ENCODE measurements at regions not wholly inside any gene's neighbourhood (a gene's known extent, or its start where the extent isn't known, plus 50 kb on each side); places are given as distances from the start of the nearest gene placed in this dataset.

GRCh38 chr3:124463234-124463633 lies 267.0 kb upstream of the UMPS start:
- no peak for TF ChIP-seq CTCF (IDR thresholded peaks at IDR 0.05)
- no peak for TF ChIP-seq POLR2A (IDR thresholded peaks at IDR 0.05)
- TF ChIP-seq EP300 (IDR thresholded peaks at IDR 0.05): no peak
- no peak for TF ChIP-seq POLR2AphosphoS5 (IDR thresholded peaks at IDR 0.05)

Measured in stomach (tissue), 4 donors.